ENCODE measurements at regions not wholly inside any gene's neighbourhood (a gene's known extent, or its start where the extent isn't known, plus 50 kb on each side); places are given as distances from the start of the nearest gene placed in this dataset.

DNA sequence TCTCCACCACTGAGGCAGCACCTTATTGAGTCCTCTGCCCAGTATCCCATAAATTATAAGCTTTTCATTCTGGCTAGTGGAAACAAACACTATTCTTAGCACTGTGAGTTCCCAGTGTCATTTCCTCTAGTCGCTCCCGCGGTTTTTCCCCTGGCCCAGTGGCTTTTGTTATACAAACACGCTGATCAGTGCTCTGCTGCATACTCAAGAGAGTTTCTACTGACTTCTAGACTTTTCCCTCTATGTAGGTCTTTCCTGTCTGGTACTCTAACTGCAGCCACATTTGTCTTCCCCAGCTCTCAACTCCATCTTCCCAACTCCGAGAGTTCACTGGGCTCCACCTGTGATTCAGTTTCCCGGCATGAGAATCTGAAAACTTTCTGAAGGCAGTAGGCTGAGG, 556.6 kb upstream of the SALL1 start:
- TF ChIP-seq, protein P1, sequence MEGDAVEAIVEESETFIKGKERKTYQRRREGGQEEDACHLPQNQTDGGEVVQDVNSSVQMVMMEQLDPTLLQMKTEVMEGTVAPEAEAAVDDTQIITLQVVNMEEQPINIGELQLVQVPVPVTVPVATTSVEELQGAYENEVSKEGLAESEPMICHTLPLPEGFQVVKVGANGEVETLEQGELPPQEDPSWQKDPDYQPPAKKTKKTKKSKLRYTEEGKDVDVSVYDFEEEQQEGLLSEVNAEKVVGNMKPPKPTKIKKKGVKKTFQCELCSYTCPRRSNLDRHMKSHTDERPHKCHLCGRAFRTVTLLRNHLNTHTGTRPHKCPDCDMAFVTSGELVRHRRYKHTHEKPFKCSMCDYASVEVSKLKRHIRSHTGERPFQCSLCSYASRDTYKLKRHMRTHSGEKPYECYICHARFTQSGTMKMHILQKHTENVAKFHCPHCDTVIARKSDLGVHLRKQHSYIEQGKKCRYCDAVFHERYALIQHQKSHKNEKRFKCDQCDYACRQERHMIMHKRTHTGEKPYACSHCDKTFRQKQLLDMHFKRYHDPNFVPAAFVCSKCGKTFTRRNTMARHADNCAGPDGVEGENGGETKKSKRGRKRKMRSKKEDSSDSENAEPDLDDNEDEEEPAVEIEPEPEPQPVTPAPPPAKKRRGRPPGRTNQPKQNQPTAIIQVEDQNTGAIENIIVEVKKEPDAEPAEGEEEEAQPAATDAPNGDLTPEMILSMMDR (conservative IDR thresholded peaks at IDR 0.05; ENCODE audit: low read length), result no peak
- TF ChIP-seq EZH2phosphoT487 (IDR thresholded peaks at IDR 0.05; ENCODE audit: borderline replicate concordance, low read depth, low read length), result no peak

Measured in OCI-LY7 (cell line).